Neutrophil (primary cell): ENCODE measurements at regions not wholly inside any gene's neighbourhood (a gene's known extent, or its start where the extent isn't known, plus 50 kb on each side); places are given as distances from the start of the nearest gene placed in this dataset.

Experiments used
- H3K27ac ChIP-seq: fragments of 200-600 bp; sonication (generic); 2 replicates; pipeline ENCODE4 v1.5.1; 2016; ENCODE audit warnings: mild to moderate bottlenecking, moderate library complexity
- H3K27me3 ChIP-seq: fragments of 200-600 bp; sonication (generic); 2 replicates; pipeline ENCODE4 v1.6.0; 2016; ENCODE audit warnings: mild to moderate bottlenecking
- H3K36me3 ChIP-seq: fragments of 200-600 bp; sonication (generic); 2 replicates; pipeline ENCODE4 v1.5.1; 2017
- H3K4me1 ChIP-seq, 2 experiments: fragments of 200-600 bp in 1 of 2; sonication (generic) in 1 of 2; 1 replicate in 1 of 2; 2 replicates in 1 of 2; pipeline versions ENCODE4 v1.5.1 to v1.6.1; 2013 to 2016; ENCODE audit warnings: low read depth in 1 of 2, low read length in 1 of 2, mild to moderate bottlenecking in 1 of 2, moderate library complexity in 1 of 2; ENCODE audit not compliant: control insufficient read depth in 1 of 2, insufficient read depth in 1 of 2
- H3K4me3 ChIP-seq, 2 experiments: fragments of 200-600 bp in 1 of 2; sonication (generic) in 1 of 2; 1 replicate in 1 of 2; 2 replicates in 1 of 2; pipeline ENCODE4 v1.5.1; 2013 to 2016; ENCODE audit warnings: low read depth in 1 of 2, low read length in 1 of 2, mild to moderate bottlenecking in 1 of 2, moderate library complexity in 1 of 2
- H3K9me3 ChIP-seq: fragments of 200-600 bp; sonication (generic); 2 replicates; pipeline ENCODE4 v1.5.1; 2016
- TF ChIP-seq, protein P1 (sequence below): fragments of 200-600 bp; sonication (generic); IDR thresholded peaks from 2 replicates; pipeline ENCODE4 v1.5.1; 2016; ENCODE audit warnings: antibody characterized with exemption

DNA sequence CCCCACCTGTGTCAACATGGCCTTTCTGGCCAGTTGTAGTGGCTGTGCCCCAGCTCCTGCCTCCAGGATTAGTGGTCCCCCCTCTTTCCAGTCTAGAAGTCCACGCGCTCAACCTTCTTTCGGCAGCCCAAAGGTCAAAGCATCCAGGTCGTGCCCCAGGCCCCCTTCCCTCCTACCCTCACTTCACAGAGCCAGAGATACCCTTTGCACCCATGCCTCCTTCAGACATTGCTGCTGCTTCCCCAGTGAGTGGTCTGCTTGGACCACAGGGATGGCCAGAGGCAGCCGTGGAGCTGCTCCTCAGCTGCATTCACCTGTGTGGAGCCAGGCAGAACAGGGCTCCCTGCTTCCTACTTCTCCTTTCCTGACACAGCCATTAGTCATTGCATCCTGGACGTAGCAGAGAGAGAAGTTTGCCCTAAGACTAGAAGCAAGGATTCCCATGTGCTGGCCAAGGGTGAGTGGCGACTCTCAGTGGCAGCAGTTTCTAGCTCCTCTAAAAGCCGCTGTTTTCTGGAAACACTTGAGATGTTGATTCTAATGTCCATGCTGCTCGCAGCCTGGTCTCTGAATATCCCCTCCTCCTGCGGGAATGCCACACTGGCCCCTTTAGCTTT, 243.1 kb upstream of the SHH start:
- H3K9me3 ChIP-seq: no peaks in the 10 kb centered on the region

DNA sequence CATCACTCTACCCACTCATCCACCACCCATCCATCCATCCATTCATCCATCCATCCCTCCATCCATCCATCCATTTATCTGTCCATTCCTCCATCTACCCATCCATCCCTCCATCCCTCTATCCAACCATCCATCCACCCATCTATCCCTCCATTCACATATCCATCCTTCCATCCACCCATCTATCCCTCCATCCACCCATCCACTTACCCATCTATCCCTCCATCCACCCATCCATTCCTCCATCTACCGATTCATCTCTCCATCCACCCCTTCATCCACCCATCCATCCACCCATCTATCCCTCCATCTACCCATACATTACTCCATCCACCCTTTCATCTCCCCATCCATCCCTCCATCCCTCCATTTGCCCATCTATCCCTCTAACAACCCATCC, 239.6 kb upstream of the SHH start:
- Histone ChIP-seq H3K27me3 (no peaks in the 10 kb centered on the region), H3K4me3 (no peak overlapping the region), H3K4me1 (no peaks in the 10 kb centered on the region), H3K9me3 (no peaks in the 10 kb centered on the region), H3K36me3 (no peaks in the 10 kb centered on the region), H3K27ac (no peak overlapping the region)
- TF ChIP-seq, protein P1, sequence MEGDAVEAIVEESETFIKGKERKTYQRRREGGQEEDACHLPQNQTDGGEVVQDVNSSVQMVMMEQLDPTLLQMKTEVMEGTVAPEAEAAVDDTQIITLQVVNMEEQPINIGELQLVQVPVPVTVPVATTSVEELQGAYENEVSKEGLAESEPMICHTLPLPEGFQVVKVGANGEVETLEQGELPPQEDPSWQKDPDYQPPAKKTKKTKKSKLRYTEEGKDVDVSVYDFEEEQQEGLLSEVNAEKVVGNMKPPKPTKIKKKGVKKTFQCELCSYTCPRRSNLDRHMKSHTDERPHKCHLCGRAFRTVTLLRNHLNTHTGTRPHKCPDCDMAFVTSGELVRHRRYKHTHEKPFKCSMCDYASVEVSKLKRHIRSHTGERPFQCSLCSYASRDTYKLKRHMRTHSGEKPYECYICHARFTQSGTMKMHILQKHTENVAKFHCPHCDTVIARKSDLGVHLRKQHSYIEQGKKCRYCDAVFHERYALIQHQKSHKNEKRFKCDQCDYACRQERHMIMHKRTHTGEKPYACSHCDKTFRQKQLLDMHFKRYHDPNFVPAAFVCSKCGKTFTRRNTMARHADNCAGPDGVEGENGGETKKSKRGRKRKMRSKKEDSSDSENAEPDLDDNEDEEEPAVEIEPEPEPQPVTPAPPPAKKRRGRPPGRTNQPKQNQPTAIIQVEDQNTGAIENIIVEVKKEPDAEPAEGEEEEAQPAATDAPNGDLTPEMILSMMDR: no peak

More for the DNA sequence above, 243.1 kb upstream of the SHH start:
- no peak overlapping the region for H3K27ac ChIP-seq
- H3K4me3 ChIP-seq: no peak overlapping the region
- H3K27me3 ChIP-seq: no peaks in the 10 kb centered on the region
- no peaks in the 10 kb centered on the region for H3K4me1 ChIP-seq
- TF ChIP-seq, protein P1: no peak
- H3K36me3 ChIP-seq: no peaks in the 10 kb centered on the region

DNA sequence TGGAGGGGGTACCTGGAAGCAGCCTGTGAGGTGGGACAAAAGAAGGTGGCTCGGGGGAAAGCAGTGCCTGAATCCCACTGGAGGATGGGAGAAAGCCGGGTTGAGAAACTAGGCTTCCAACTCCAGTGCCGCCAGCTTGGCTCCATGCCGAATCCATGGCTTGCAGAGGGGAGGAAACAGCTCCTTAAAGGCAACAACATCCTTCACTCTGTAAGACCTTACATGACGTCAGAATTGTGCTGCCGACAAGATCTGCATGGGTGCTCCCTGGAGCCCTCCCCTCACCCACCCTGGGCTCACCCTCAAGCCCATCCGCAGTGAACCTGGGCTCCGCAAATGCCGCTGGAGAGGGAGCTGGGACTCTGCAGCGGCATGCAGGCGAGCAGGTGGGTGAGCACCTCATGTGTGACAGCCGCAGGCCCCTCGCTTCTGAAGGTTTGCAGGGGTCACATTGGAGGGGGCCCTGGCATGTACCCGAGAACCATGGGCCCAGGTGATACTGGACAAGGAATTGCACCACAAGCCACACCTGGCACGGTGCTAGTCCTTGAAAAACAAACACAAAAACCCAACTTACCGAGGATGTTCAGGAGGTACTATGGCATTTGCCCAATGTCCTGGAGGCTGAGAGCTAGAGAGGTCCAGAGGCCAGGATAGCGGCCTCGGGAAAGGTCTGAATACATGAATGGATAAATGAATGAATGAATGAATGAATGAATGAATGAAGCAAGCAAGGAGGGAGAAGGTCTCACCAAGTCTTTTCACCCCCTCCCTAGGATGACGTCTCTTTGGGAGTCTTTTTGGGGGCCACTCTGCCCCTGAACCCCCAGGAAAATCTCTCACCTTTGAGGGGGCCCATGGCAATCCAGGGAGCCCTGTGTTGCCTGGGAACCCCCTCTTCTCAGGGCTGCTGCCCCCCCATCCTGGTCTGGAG, 238.6 kb upstream of the SHH start:
- no peaks in the 10 kb centered on the region for H3K36me3 ChIP-seq
- no peak overlapping the region for H3K27ac ChIP-seq
- H3K9me3 ChIP-seq: no peaks in the 10 kb centered on the region
- H3K27me3 ChIP-seq: no peaks in the 10 kb centered on the region
- TF ChIP-seq, protein P1: no peak
- H3K4me3 ChIP-seq: no peak overlapping the region
- no peaks in the 10 kb centered on the region for H3K4me1 ChIP-seq

DNA sequence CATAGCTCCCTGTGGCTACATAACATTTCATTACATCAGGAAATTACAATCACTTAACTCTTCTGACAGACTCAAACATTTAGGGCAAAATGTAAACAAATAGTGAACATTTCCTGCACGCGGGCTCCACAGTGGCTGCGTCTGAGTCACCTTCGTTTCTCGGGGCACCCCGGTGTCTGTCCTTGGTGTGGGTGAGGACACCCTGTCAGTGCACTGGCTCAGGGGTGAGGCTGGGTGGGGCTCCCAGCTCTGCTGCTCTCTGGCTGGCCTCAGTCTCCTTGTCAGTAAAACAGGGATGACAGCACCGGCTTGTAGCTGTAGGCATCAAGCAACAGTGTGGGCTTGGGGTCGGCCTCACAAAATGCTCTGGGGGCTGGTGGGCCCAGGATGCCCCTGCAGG, 237.1 kb upstream of the SHH start:
- Histone ChIP-seq H3K36me3 (no peaks in the 10 kb centered on the region), H3K27me3 (no peaks in the 10 kb centered on the region), H3K27ac (no peak overlapping the region), H3K4me1 (no peaks in the 10 kb centered on the region), H3K4me3 (no peak overlapping the region), H3K9me3 (no peaks in the 10 kb centered on the region)
- TF ChIP-seq, protein P1: no peak

DNA sequence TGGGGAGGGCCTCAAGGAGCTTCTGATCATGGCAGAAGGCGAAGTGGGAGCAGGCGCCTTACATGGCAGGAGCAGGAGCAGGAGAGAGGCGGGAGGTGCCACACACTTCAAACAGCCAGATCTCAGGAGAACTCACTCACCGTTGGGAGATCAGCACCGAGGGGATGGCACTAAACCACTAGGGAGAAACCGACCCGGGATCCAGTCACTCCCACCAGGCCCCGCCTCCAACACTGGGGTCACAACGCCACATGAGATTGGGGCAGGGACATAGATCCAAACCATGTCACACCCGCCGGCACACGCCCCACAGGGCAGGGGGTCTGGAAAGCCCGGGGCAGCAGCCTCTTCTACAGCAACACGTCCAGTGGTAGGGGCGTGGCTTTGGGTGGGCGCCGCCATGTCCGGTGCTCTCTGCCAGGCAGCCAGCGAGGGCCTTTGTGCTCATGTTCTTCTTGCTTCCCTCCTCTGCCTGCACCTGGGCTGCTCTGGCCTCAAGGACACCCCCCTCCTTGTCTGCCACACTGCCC, 233.8 kb upstream of the SHH start:
- no peaks in the 10 kb centered on the region for H3K9me3 ChIP-seq
- H3K36me3 ChIP-seq: no peaks in the 10 kb centered on the region
- no peaks in the 10 kb centered on the region for H3K27me3 ChIP-seq
- H3K4me3 ChIP-seq: no peak overlapping the region
- H3K27ac ChIP-seq: no peak overlapping the region
- TF ChIP-seq, protein P1: no peak
- H3K4me1 ChIP-seq: no peaks in the 10 kb centered on the region
